SIG-M5 (cell line): ENCODE measurements at regions not wholly inside any gene's neighbourhood (a gene's known extent, or its start where the extent isn't known, plus 50 kb on each side); places are given as distances from the start of the nearest gene placed in this dataset.

ENCODE experiments used
- DNase-seq: peaks from one replicate; lab custom pipeline; 2025; lab: John Stamatoyannopoulos, UW

GRCh38 chr9:18233311-18233710 is 240.6 kb upstream of the ADAMTSL1 start:
- DNase-seq = no peak

- DNase-seq = no peak
These were observed 240.0 kb upstream of the ADAMTSL1 start for GRCh38 chr9:18233776-18234445.

- no peak for DNase-seq
These were observed 238.6 kb upstream of the ADAMTSL1 start for GRCh38 chr9:18235181-18235908.

- no peak for DNase-seq
These were observed 237.6 kb upstream of the ADAMTSL1 start for GRCh38 chr9:18236336-18236735.

GRCh38 chr9:18237776-18238175 is 236.2 kb upstream of the ADAMTSL1 start:
- no peak for DNase-seq

GRCh38 chr9:18238254-18238653 is 235.7 kb upstream of the ADAMTSL1 start:
- no peak for DNase-seq

- no peak for DNase-seq
These were observed 235.1 kb upstream of the ADAMTSL1 start for GRCh38 chr9:18238752-18239447.

GRCh38 chr9:18240213-18240612 is 233.7 kb upstream of the ADAMTSL1 start:
- no peak for DNase-seq

- no peak for DNase-seq
These were observed 228.0 kb upstream of the ADAMTSL1 start for GRCh38 chr9:18245911-18246310.

- no peak for DNase-seq
These were observed 223.9 kb upstream of the ADAMTSL1 start for GRCh38 chr9:18250053-18250452.

- no peak for DNase-seq
These were observed 220.0 kb upstream of the ADAMTSL1 start for GRCh38 chr9:18253950-18254349.

GRCh38 chr9:18255158-18255629 is 218.8 kb upstream of the ADAMTSL1 start:
- DNase-seq = no peak

GRCh38 chr9:18255747-18256146 is 218.2 kb upstream of the ADAMTSL1 start:
- DNase-seq = no peak

- DNase-seq = no peak
These were observed 217.4 kb upstream of the ADAMTSL1 start for GRCh38 chr9:18256568-18256967.

GRCh38 chr9:18260521-18260920 is 213.4 kb upstream of the ADAMTSL1 start:
- DNase-seq = no peak

GRCh38 chr9:18261181-18261580 is 212.8 kb upstream of the ADAMTSL1 start:
- no peak for DNase-seq

- no peak for DNase-seq
These were observed 210.6 kb upstream of the ADAMTSL1 start for GRCh38 chr9:18263377-18263776.

- DNase-seq = no peak
These were observed 205.6 kb upstream of the ADAMTSL1 start for GRCh38 chr9:18268381-18268780.

GRCh38 chr9:18269561-18269960 is 204.4 kb upstream of the ADAMTSL1 start:
- no peak for DNase-seq

- no peak for DNase-seq
These were observed 199.3 kb upstream of the ADAMTSL1 start for GRCh38 chr9:18274693-18275092.

- no peak for DNase-seq
These were observed 198.5 kb upstream of the ADAMTSL1 start for GRCh38 chr9:18275313-18275990.

GRCh38 chr9:18281291-18281690 is 192.7 kb upstream of the ADAMTSL1 start:
- no peak for DNase-seq
